H1 (cell line): ENCODE measurements at regions not wholly inside any gene's neighbourhood (a gene's known extent, or its start where the extent isn't known, plus 50 kb on each side); places are given as distances from the start of the nearest gene placed in this dataset.

Source experiments
- CTCF ChIA-PET: fragments of 300-600 bp; sonication (Branson Sonifier 250); formaldehyde crosslinking; loops from one replicate; lab custom pipeline; 2021; ENCODE audit not compliant: partially characterized antibody; lab: Charles Lee
- POLR2A ChIA-PET: fragments of 300-600 bp; sonication (Branson Sonifier 250); formaldehyde crosslinking; loops from one replicate; lab custom pipeline; 2021; ENCODE audit warnings: inconsistent platforms; ENCODE audit not compliant: partially characterized antibody; lab: Charles Lee
- DNase-seq, 2 experiments: peaks; one replicate each; pipeline versions ENCODE4 v3.0.0 to v3.0.0-alpha.2; 2010 to 2022; ENCODE audit warnings: low spot score in 2 of 2, low read depth in 1 of 2, mixed read lengths in 1 of 2
- FAIRE-seq: peaks from 2 replicates; lab custom pipeline; 2011; peaks lifted over from hg19 to GRCh38; lab: Jason Lieb, UNC
- H2AFZ ChIP-seq: 2 replicates; pipeline ENCODE4 v1.8.1; 2012; ENCODE audit warnings: low read length, inconsistent platforms
- H2AK5ac ChIP-seq: 2 replicates; pipeline ENCODE4 v1.6.1; 2013; ENCODE audit warnings: low read depth, low read length
- H2BK120ac ChIP-seq: replicated peaks from 2 replicates; pipeline ENCODE3; 2013; ENCODE audit warnings: low read depth, low read length, inconsistent platforms
- H2BK12ac ChIP-seq: 2 replicates; pipeline ENCODE4 v1.6.1; 2013; ENCODE audit warnings: low read depth, low read length
- H2BK15ac ChIP-seq: 2 replicates; pipeline ENCODE4 v1.6.1; 2013; ENCODE audit warnings: low read length
- H2BK20ac ChIP-seq: 2 replicates; pipeline ENCODE4 v1.6.1; 2013; ENCODE audit warnings: low read length
- H2BK5ac ChIP-seq: 2 replicates; pipeline ENCODE4 v1.6.1; 2013; ENCODE audit warnings: low read depth, low read length
- H3K14ac ChIP-seq: 2 replicates; pipeline ENCODE4 v1.6.1; 2013; ENCODE audit warnings: inconsistent platforms; ENCODE audit not compliant: insufficient read length
- H3K18ac ChIP-seq: 2 replicates; pipeline ENCODE4 v1.6.1; 2013; ENCODE audit warnings: low read length; ENCODE audit errors: extremely low read depth
- H3K23ac ChIP-seq: 2 replicates; pipeline ENCODE4 v1.6.1; 2013; ENCODE audit warnings: inconsistent platforms; ENCODE audit not compliant: insufficient read length
- H3K23me2 ChIP-seq: 2 replicates; pipeline ENCODE4 v1.6.1; 2013; ENCODE audit warnings: low read depth, low read length
- H3K27ac ChIP-seq: 2 replicates; pipeline ENCODE4 v1.6.1; 2011; ENCODE audit warnings: low read depth, low read length, inconsistent platforms
- H3K27me3 ChIP-seq, 4 experiments: replicated peaks in 1 of 4; 1 replicate in 1 of 4; 2 replicates in 3 of 4; pipeline versions ENCODE4 v1.6.1 to v1.8.1; 2011 to 2013; ENCODE audit warnings: low read length in 3 of 4, mild to moderate bottlenecking in 3 of 4, inconsistent platforms in 2 of 4, mixed read lengths in 2 of 4, moderate library complexity in 1 of 4; ENCODE audit not compliant: control insufficient read depth in 3 of 4, insufficient read depth in 3 of 4; ENCODE audit errors: extremely low read depth in 1 of 4
- H3K36me3 ChIP-seq, 4 experiments: 2 replicates each; pipeline versions ENCODE4 v1.6.1 to v1.8.1; 2011 to 2013; ENCODE audit warnings: mild to moderate bottlenecking in 4 of 4, low read length in 3 of 4, moderate library complexity in 2 of 4, control low read depth in 1 of 4, inconsistent platforms in 1 of 4; ENCODE audit not compliant: insufficient read depth in 4 of 4, control insufficient read depth in 2 of 4
- H3K4ac ChIP-seq: replicated peaks from 2 replicates; pipeline ENCODE3; 2013; ENCODE audit warnings: low read length, low read depth, mixed read lengths, inconsistent platforms; ENCODE audit not compliant: insufficient read length
- H3K4me1 ChIP-seq, 4 experiments: replicated peaks in 1 of 4; 1 replicate in 1 of 4; 2 replicates in 3 of 4; pipeline versions ENCODE4 v1.6.1 to v1.8.1; 2011 to 2013; ENCODE audit warnings: low read length in 3 of 4, inconsistent platforms in 2 of 4, mixed read lengths in 1 of 4; ENCODE audit not compliant: insufficient read depth in 4 of 4, control insufficient read depth in 3 of 4
- H3K4me2 ChIP-seq, 2 experiments: 2 replicates each; pipeline versions ENCODE4 v1.6.1 to v1.8.1; 2011 to 2013; ENCODE audit warnings: low read depth in 2 of 2, low read length in 2 of 2, control low read depth in 1 of 2, inconsistent platforms in 1 of 2, mild to moderate bottlenecking in 1 of 2; ENCODE audit not compliant: insufficient read depth in 1 of 2
- H3K4me3 ChIP-seq, 4 experiments: fragments of 200-600, 300-600 bp in 1 of 4; sonication (generic), shearing (Covaris generic), sonication (Bioruptor Twin) in 1 of 4; 2 replicates each; pipeline versions ENCODE4 v1.5.1 to v1.8.1; 2011 to 2016; ENCODE audit warnings: low read length in 4 of 4, low read depth in 3 of 4, control low read depth in 2 of 4, inconsistent platforms in 2 of 4, mild to moderate bottlenecking in 2 of 4, mixed read lengths in 1 of 4, moderate library complexity in 1 of 4; ENCODE audit not compliant: insufficient read depth in 2 of 4; ENCODE audit errors: extremely low read depth in 1 of 4
- H3K56ac ChIP-seq: replicated peaks from 2 replicates; pipeline ENCODE3; 2013; ENCODE audit warnings: low read depth, mild to moderate bottlenecking, mixed read lengths, low read length, inconsistent platforms; ENCODE audit not compliant: insufficient read length
- H3K79me1 ChIP-seq: 2 replicates; pipeline ENCODE4 v1.6.1; 2013; ENCODE audit warnings: low read depth, low read length, control low read depth
- H3K79me2 ChIP-seq, 2 experiments: 2 replicates each; pipeline versions ENCODE4 v1.6.1 to v1.8.1; 2012 to 2013; ENCODE audit warnings: low read length in 2 of 2, mild to moderate bottlenecking in 2 of 2, inconsistent platforms in 1 of 2; ENCODE audit not compliant: insufficient read depth in 2 of 2, control insufficient read depth in 1 of 2
- H3K9ac ChIP-seq, 4 experiments: replicated peaks in 1 of 4; 1 replicate in 1 of 4; 2 replicates in 3 of 4; pipeline versions ENCODE4 v1.6.1 to v1.8.1; 2011 to 2013; ENCODE audit warnings: low read depth in 3 of 4, low read length in 3 of 4, control low read depth in 2 of 4, mild to moderate bottlenecking in 2 of 4, moderate library complexity in 2 of 4, inconsistent platforms in 1 of 4; ENCODE audit errors: extremely low read depth in 1 of 4
- H3K9me3 ChIP-seq, 2 experiments: 2 replicates each; pipeline versions ENCODE4 v1.6.1 to v1.8.1; 2012 to 2013; ENCODE audit warnings: mild to moderate bottlenecking in 2 of 2, moderate library complexity in 2 of 2, control low read depth in 1 of 2, inconsistent platforms in 1 of 2, low read depth in 1 of 2, low read length in 1 of 2, mixed read lengths in 1 of 2; ENCODE audit not compliant: insufficient read depth in 2 of 2
- H4K20me1 ChIP-seq, 2 experiments: replicated peaks in 1 of 2; 2 replicates each; pipeline versions ENCODE3 to v1.8.1; 2011 to 2013; ENCODE audit warnings: inconsistent platforms in 2 of 2, low read length in 2 of 2, mild to moderate bottlenecking in 1 of 2; ENCODE audit not compliant: insufficient read depth in 2 of 2, control insufficient read depth in 1 of 2
- H4K5ac ChIP-seq: 2 replicates; pipeline ENCODE4 v1.6.1; 2013; ENCODE audit warnings: low read length, low read depth, mixed read lengths, inconsistent platforms; ENCODE audit not compliant: insufficient read length
- H4K8ac ChIP-seq: 2 replicates; pipeline ENCODE4 v1.8.0; 2013; ENCODE audit warnings: mild to moderate bottlenecking, moderate library complexity, low read length, inconsistent platforms; ENCODE audit not compliant: insufficient read depth; ENCODE audit errors: extremely low read depth
- H4K91ac ChIP-seq: replicated peaks from 2 replicates; pipeline ENCODE3; 2013; ENCODE audit warnings: low read length, mixed read lengths, inconsistent platforms; ENCODE audit not compliant: insufficient read length
- EZH2 ChIP-seq: fragments of 200-600 bp; sonication (generic); IDR thresholded peaks from 2 replicates; pipeline ENCODE4 v1.7.1; 2012; ENCODE audit warnings: low read depth, mild to moderate bottlenecking, moderate library complexity, low read length, inconsistent platforms; ENCODE audit not compliant: severe bottlenecking
- GTF2F1 ChIP-seq: IDR thresholded peaks from 2 replicates; pipeline ENCODE4 v1.6.1; 2012; ENCODE audit warnings: low read depth, low read length, improper control_type of control experiment, borderline replicate concordance
- POLR2AphosphoS5 ChIP-seq: IDR thresholded peaks from 2 replicates; pipeline ENCODE4 v1.6.1; 2011; ENCODE audit warnings: low read depth, low read length
- SAP30 ChIP-seq: fragments of 300-600 bp; sonication (generic); IDR thresholded peaks from 2 replicates; pipeline ENCODE4 v1.7.1; 2012; ENCODE audit warnings: low read length, moderate library complexity, mild to moderate bottlenecking, inconsistent platforms; ENCODE audit not compliant: insufficient read depth, insufficient replicate concordance
- TAF7 ChIP-seq: optimal IDR thresholded peaks from 2 replicates; pipeline ENCODE3; 2011; ENCODE audit warnings: low read depth, mild to moderate bottlenecking, inconsistent platforms, low read length, moderate library complexity, borderline replicate concordance
- TCF12 ChIP-seq: IDR thresholded peaks from 2 replicates; pipeline ENCODE4 v1.6.1; 2011; ENCODE audit warnings: low read depth, mild to moderate bottlenecking, low read length
- ZNF274 ChIP-seq: IDR thresholded peaks from 2 replicates; pipeline ENCODE4 v1.7.0; 2012; ENCODE audit warnings: low read length, borderline replicate concordance; ENCODE audit errors: extremely low read depth
- WGBS, 2 experiments: shearing (Covaris generic) in 1 of 2; methylation state at CpG; one replicate each; pipeline versions ENCODE4 v1.1.6 to v1.1.7; 2013 to 2015; ENCODE audit warnings: low lambda C conversion rate in 2 of 2, mixed read lengths in 2 of 2, inconsistent platforms in 1 of 2, low coverage in 1 of 2, missing lambda C conversion rate in 1 of 2; ENCODE audit not compliant: insufficient replicate concordance in 2 of 2, insufficient coverage in 1 of 2, insufficient read length in 1 of 2; ENCODE audit errors: extremely low coverage in 1 of 2, missing lambda C conversion rate in 1 of 2; 5-methylcytosine and 5-hydroxymethylcytosine counted together

DNA sequence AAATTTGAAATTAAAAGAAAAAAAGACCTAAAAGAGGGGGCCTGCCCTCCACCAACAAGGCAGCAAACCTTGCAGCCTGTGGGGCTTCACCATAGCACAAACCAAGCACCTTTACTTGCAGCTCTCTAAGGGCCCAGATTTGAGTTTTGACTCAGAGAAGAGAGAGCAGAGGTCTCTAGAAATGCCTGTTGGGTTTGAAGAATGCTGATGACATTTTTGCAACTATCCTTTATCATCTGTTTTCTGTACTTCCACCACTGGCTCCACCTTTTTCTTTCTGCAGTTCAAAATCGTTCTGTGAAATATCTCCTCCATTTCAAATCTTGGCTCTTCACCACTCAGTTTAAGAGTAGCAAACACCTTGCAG, 83.8 kb upstream of the HMGA2 start:
- H4K5ac ChIP-seq, result no peak overlapping the region
- no peak overlapping the region for H2BK120ac ChIP-seq
- peak overlapping the region; percentile 55 for H2BK12ac ChIP-seq
- H3K9me3 ChIP-seq, result peaks cover 0 to 7% of the 10 kb centered on the region in 2 experiments; a peak in 1 of 4 replicates
- peak overlapping the region; percentile 70 to 84 for H3K4me2 ChIP-seq
- ChIA-PET POLR2A (interaction anchor here (0.9 kb wide), 1 partner anchor 18 kb away, joined by 3 read pairs; no protein-coding TSS in a partner anchor), CTCF (no interaction called here)
- peak overlapping the region; percentile 26; the same call in 1 of the 2 replicates for H2BK5ac ChIP-seq
- no peak overlapping the region for H3K27ac ChIP-seq
- no peak overlapping the region for H3K4ac ChIP-seq
- H3K4me3 ChIP-seq, result peak overlapping the region in 2 of 4 experiments; percentile 36 to 75; a peak in 3 of 8 replicates
- no peak overlapping the region for H3K23ac ChIP-seq
- H3K14ac ChIP-seq, result no peak overlapping the region
- H4K20me1 ChIP-seq, result no peaks in the 10 kb centered on the region
- peaks cover 0 to 13% (median 3%) of the 10 kb centered on the region in 4 experiments; a peak in 3 of 7 replicates for H3K4me1 ChIP-seq
- H3K27me3 ChIP-seq, result no peaks in the 10 kb centered on the region; a peak in 3 of 7 replicates
- no peak for TF ChIP-seq GTF2F1
- TF ChIP-seq TAF7, result no peak
- no peak for TF ChIP-seq EZH2
- TF ChIP-seq TCF12, result no peak
- TF ChIP-seq POLR2AphosphoS5, result no peak
- no peak for TF ChIP-seq ZNF274
- TF ChIP-seq SAP30, result no peak
- TF ChIP-seq, all 59 proteins: peak for 0
- no peak overlapping the region for H2BK15ac ChIP-seq
- H3K23me2 ChIP-seq, result peaks cover 8% of the 10 kb centered on the region; the same call in 1 of the 2 replicates
- FAIRE-seq, result peak; percentile 39
- H3K36me3 ChIP-seq, result no peaks in the 10 kb centered on the region
- H4K8ac ChIP-seq, result no peak overlapping the region
- no peak overlapping the region for H2BK20ac ChIP-seq
- no peaks in the 10 kb centered on the region for H3K79me1 ChIP-seq
- H2AK5ac ChIP-seq, result no peak overlapping the region
- no peak overlapping the region for H4K91ac ChIP-seq
- WGBS, 2 experiments, result 60% methylated on average over 1 of the region's 1 CpG; no CpG with 5 or more reads in 1 of the 2 experiments
- no peak overlapping the region for H3K9ac ChIP-seq
- no peaks in the 10 kb centered on the region for H3K79me2 ChIP-seq
- H2AFZ ChIP-seq, result peak overlapping the region; percentile 52; the same call in 1 of the 2 replicates
- no peak for DNase-seq
- no peak overlapping the region for H3K56ac ChIP-seq
- no peak overlapping the region for H3K18ac ChIP-seq
